SKM-1 (cell line): ENCODE measurements at regions not wholly inside any gene's neighbourhood (a gene's known extent, or its start where the extent isn't known, plus 50 kb on each side); places are given as distances from the start of the nearest gene placed in this dataset.

Experiments used
- DNase-seq: peaks from one replicate; lab custom pipeline; 2025; ENCODE audit not compliant: unreplicated experiment; lab: John Stamatoyannopoulos, UW

DNA sequence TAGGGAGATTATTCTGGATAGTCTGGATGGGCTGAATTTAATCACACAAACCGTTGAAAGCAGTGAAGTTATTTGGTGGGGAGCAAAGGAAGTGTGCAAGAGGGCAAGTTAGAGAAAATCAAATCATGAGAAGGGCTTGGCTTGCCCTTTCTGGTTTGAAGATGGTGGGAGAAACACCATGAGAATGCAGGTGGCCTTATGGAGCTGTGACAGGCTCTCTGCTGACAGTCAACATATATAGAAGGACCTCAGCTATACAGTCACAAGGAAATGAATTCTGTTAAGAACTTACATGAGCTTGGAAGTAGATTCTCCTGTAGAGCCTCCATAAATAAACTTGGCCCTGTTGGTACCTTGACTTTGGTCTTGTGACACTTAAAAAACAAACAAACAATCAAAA, 72.3 kb downstream of the GMNC start:
- DNase-seq: no peak

DNA sequence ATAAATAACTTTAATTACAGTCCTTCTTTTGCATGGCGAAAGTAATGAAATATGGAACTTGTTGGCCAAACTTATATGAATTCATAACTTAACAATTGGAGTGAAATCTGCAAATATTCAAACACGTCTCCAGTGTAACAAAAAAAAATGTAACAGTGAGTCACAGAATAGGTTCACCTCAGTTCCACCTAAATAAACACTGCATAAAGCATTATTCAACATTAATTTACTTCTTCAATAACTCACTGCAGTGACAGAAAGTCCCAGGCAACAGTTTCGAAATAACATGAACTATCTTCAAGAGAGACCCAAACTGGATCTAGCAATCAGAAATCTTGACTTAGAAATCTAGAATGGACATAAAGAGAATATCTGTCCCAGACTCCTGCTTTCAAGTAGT, 75.6 kb downstream of the GMNC start:
- DNase-seq: no peak

DNA sequence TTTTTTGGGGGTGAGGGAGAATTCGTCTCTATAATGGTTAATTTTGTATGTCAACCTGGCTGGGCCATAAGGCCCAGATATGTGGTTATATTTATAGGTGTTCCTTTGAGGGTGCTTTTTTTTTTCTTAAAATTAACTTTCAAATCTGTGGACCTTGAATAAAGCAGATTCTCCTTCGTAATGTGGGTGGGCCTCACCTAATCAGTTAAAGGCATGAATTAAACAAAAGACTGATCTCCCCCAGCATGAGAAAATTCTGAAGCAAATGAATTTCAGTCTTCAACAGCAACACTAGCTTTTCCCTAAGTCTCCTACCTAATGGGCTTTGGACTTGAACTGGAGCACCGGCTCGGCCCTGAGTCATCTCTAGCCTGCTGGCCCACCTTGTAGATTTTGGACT, 77.4 kb downstream of the GMNC start:
- no peak for DNase-seq

DNA sequence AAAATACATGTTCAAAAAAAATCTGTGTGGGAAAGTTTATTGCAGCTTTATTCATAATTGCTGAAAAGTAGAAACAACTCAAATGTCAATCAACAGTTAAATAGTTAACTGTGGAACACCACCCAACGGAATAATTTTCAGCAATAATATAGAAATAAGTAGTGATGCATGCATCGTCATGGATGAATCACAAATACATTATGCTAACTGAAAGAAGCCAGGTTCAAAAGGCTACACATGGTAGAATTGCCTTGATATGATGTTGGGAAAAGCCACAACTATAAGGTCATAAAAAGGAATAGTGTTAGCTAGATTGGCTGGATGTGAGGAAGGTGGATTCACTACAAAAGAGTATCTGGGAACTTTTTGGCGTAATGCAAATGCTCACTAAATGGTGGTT, 82.0 kb downstream of the GMNC start:
- no peak for DNase-seq

DNA sequence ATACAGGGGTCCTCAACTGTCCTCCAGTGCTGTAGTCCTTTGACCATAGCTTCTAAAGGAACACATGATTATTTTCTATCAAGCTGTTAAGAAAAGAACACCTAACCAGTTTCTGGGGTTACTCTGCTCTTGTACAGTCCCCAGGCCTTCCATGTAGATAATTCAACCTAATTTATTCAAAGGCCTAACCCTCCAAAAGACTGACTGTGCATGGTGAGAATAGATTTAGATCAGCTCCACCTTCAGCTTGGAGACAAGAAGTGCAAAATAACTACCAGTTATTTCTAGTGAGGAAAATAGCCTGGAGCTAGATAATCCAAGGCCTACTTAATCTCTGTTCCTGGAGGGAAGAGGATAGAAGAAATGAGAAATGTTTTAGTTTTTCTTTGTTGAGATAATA, 87.9 kb downstream of the GMNC start:
- DNase-seq: no peak

DNA sequence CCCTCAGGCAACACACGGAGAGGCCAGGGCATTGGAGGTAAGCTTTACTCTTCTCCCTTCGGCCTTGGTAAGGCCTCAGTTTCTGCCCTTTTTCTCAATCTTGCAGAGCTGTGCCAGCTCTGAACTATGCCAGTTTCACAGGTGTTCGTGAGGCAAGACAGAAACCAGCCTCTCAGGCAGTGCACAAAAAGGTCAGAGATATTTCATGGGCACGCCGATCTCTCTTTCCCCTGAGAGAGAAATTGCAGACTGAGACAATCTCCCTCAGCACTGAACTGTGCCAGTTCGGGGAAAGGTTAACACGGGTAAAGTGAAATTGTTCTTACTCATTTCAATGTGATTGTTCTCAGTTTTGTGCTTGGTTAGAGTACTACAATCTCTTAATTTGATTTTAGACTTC, 88.5 kb downstream of the GMNC start:
- DNase-seq: no peak

DNA sequence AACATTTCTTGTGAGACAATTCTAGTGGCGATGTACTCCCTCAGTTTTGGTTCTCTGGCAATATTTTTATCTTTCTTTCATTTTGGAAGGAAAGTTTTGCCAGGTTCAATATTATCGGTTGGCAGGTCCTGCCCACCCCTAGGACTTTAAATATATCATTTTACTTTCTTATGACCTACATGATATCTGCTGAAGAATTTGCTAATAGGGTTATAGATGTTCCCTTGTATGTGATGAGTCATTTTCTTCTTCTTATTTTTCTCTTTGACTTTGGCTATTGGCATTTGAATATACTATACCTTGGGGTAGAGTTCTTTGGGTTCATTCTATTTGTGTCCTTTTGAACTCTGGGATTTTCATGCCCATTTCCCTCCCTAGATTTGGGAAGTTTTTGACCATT, 89.7 kb downstream of the GMNC start:
- no peak for DNase-seq

DNA sequence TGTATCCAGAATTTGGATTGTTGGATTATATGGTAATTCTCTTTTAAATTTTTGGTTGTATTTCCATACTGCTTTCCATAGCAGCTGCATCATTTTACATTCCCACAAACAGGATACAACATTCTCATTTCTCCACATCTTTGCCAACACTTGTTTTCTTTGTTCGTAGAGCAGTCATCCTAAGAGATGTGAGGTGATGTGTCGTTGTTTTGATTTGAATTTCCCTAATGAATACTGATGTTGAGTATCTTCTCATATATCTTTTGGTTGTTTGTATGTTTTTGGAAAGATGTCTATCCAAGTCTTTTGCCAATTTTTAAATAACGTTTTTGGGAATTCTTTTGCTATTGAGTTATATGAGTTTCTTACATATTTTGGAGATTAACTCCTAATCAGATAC, 93.6 kb downstream of the GMNC start:
- no peak for DNase-seq

DNA sequence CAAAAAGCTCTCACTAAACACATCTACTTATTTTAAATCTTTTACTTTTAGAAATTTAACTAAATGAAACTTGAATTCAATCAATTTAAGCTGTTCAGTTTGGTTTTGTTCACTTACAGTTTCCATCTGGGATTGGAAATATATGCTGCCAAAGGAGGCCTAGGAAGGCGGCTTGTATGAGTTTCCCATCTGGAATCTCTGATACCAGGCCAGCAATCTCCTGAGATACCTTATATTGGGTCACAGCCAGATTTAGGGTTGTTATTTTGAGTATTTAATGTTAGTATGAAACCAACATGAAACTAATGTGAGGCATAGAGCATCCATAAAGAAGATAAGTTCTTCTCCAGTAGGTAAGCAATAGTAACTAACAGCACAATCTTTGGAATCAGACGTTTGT, 94.6 kb downstream of the GMNC start:
- DNase-seq: no peak

DNA sequence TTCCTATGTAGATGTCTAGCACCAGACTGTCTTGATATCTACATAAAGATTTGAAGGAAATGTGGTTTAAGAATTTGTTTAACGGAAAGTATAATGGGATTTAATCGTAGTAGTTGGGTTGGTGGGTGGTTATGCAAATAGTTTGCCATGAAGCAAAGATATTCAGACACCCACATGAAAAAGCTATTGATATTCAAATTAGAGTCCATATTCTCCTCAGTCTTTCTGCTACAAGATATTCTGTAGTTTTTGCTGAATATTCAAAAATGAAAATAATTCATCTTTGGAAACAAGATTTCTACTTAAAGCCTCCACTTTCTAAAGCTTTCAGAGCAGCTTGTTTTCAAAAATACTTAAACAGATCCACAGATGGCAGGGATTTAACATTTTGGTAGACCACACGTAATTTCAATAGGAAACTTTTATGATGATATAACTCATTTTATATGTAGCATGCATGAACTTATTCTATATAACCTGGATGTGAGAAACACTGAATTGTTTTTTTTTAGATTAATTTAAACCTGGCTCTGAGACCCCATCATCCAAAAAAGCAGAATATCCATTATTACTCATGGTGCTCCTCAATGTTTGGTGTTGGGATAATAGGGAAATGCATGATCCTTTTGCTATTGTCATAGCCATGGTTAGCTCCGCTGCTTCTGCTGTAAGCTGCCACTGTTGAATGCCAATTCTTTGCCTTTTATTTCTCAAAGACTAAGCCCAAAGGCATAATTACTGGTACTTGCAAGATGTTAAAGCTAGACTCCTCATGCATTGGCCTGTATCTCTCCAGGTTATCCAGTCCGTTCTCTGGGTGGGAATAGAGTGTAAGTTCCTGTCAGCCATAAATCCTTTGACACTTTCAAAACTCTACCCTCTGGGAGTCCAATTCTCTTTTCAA, 98.0 kb downstream of the GMNC start:
- DNase-seq: no peak

DNA sequence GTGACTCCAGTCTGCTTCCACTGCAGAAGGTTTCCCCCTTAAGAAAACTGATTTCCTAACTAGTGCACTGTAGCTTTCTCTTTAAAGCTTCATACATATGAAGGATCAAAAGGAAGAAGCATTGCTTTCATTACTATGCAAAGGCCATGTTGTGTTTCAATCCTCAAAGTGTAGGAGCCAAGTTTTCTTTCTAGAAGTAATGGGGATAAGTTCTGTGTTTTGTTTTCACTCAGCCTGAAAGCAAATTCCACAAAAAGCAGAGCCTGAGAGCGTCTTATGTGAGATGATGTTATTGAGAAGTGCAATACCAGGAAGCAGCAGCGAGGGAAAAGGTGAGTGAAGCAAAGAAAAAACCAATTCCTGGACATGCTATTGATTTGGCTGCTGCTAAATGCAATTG, 99.7 kb downstream of the GMNC start:
- DNase-seq: no peak

DNA sequence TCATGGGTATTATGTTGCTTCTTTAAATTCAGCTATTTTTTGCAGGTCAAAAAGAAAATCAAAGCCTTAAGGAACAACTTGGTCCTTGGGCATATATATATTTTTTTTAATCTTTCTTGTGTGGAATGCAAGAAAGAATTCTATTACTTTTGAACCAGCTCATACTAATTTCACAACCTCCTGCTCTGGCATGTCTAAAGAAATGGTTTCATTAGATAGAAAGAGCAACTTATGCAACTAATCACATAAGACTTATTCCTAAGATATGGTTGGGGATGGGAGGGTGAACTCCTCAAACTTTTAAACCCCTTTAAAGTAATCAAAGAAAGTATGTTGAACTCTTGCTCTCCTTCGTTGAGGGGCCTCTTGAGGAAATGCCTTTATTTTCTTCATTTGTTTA, 114.9 kb downstream of the GMNC start:
- DNase-seq: no peak

DNA sequence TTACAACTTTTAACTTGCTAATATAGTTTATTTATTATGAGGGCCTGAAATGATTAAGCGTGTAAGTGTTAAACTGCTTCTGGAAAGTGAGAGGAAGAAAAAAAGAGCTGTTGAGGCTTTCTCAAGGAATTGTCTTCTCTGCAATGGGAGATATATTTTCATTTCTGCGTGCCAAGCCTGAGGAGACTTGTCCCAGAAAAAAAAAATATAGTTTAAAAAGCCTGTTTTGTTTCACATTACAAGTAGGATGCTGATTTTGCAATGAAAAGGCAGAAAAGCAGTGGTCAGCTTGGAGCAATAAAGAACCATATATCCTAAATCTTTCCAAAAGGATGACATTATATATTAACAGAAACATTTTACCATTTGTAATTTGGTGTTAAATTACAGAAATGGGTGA, 115.5 kb downstream of the GMNC start:
- no peak for DNase-seq

DNA sequence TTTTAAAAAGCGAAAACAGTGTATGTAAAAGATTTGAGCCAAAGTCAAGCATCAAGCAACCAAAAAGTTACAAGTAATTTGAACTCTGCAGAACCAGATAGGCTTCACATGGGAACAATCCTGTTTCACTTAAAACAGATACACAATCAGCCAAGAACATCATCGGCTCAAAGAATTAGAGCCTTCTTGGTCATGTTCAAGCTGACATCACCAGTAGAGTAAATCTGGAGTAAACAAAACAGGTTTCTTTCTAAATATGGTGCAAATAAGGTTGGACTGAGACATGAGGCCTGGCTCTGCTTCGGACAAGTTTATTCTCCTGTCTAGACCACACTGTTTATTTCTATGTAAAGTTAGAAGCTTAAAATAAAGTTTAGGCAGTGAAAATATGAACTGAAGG, 116.0 kb downstream of the GMNC start:
- DNase-seq: no peak

DNA sequence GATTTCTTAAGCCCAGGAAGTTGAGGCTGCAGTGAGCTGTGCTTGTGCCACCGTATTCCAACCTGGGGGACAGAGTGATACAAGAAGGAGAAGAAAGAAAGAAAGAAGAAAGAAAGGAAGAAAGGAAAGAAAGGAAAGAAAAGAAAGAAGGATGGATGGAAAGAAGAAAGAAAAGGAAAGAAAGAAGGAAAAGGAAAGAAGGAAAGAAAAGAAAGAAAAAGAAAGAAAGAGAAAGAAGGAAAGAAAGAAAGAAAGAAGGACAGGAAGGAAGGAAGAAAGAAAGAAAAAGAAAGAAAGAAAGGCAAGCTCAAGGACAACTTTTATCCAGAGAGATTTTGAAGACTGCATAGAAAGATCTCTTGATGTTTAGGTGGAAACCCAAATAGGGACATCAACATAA, 120.7 kb downstream of the GMNC start:
- DNase-seq: no peak

DNA sequence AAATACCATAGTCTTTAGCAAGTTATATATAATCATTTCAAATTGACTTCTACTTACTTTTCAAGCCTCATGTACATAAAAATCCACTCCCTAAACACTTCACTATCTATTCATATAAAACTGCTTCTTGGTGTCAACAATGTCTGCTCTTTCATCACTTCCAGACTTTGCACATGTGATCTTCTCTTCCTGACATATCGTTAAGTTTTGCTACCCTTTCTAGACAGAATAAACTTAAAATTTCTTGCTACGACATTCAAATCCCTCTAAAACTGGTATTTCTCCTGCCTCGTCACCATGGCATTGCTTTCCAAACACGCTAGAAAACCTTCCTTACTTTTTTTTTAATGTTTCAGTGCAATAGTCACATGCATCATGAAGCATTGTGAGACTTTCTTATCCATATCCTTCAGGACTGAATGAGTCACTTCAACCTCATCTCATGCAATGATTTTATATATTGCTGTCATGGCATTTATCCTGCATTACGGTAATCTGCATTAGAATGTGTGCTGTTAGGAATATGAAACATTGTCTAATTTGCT, 122.8 kb downstream of the GMNC start:
- no peak for DNase-seq

DNA sequence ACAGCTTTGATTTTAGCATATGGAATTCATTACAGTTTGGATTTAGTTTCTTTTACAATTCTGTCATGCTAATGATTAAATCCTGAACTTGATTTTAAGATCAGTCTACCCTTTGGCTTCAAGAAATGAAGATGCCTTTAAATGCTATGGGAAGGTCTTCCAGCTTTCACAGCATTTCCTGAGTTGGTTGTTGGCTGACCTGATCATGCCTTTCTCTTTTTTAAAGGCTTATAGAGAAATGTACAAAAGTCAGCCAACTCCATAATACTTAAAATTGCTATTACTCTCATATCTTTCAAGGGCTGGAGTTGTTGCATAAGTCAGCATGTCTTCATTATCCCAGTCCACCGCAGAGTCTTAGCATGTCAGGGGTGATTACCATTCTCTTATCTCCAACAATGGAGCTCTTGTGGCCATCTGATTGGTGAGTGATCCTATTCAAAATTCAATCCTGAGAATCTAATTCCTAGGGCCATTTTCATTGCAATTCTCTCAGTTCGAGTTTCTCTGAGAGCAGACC, 123.8 kb downstream of the GMNC start:
- no peak for DNase-seq

DNA sequence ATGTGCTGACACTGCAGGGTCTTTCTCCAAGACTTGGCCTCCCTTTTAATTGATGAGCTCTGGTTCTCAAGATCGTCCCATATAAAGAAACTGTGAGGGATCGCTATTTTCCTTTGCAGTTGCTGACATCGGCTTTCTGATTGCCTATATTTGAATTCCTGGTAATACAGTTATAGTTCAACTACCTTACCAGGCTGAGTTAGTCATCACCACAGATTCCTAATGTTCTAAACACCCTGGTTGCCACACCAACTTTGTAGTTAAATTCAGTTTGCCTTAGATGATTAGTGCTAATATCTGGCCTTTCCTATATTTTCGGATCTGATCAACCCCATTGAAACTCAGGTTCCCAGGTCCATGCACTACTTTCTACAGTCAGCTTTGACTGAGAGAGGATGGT, 125.0 kb downstream of the GMNC start:
- DNase-seq: no peak

DNA sequence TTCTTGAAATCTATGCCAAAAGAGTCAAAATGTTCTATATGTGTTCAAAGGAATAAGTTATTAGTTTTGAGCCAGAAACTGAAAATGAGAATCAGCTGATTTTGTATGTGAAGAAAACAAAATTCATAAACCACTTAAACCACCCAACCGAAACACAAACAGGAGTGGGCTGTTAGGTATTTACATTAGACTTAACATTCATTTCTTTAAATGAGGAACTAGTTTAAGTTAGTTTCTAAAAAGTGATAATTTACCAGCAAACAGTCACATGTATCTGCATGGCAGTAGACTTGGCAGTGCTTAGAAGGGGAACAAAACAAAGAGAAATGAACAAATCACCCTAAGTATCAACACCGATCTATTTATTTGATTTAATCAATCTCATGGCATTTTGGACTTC, 128.0 kb downstream of the GMNC start:
- DNase-seq: no peak

DNA sequence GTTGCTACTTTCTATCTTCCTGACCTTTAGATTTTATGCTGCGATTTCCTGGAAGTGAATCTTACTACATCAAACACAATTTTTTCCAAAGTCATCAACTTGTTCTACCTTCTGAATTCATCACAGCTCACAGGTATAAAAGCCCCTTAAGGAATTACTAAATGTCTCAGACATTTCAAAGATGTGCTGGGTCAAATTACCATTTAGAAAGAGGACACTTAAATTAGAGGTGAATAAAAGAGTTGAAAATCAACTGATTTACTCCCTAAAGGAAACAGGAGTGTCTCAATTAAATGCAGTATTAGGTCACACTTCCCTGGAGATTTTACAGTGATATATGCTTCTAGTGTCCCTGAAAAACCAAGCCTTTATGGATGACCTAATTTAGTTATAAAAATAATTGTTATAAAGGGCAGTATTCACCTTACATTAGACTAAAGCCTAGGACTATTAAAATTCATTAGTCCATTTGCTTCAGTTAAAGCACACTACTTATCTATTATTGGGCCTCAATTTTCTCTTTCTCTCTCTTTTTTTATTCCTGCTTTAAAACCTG, 128.8 kb downstream of the GMNC start:
- DNase-seq: no peak

DNA sequence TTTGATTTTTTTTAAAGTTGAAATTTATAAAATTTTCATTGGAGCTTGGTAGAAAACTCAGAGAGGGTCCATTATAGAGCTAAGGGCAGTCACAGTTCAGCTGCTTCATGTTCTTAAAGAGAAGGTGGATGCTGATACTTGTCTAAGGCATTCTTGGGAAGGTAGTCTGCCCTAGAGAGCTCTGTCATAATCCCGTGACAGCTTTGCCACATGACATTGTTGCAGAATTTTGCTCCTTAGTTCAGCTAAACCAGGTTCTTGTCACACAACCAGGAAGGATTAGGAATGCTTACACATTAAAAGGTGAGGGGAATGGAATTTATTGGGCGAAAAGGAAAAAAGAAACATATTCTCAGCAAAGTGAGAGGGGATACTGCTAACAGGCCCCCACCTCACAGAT, 130.9 kb downstream of the GMNC start:
- no peak for DNase-seq

DNA sequence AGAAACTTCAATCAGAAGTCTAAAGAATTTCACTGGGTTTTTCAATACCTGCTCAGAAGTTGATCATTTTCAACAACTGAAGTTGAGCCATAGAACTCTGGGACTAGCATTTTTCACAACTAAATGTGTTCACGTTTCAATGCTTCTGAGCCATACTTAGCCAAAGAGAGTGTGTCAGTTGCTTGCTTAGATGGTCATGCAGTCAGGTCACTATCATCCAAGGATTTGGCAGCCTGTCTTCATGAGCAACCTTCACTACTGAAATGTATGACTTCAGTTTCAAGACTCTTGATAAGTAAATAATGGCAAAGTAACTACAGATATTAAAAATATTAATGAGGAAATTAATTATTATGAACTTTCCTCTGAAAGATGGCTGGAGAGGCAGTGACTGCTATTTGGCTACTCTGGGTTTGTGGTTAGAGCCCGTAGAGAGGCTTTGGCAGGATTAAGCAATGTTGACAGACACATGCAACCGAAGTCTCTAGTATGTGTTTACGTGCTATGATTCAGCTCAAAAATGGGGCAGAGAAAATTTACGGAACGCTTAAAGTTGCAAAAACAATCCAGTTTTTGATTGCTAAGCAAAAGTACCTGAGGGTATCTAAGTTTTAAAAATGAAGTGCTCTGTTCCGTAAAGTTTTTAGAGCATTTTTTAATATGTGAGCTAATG, 133.8 kb downstream of the GMNC start:
- peak; percentile 6 for DNase-seq
